Upper lobe of left lung (tissue), 6 donors: ENCODE measurements at regions not wholly inside any gene's neighbourhood (a gene's known extent, or its start where the extent isn't known, plus 50 kb on each side); places are given as distances from the start of the nearest gene placed in this dataset.

Experiments used
- ATAC-seq, 2 donors: fragments of 200-7000 bp; cut with Tn5 transposase; one replicate each; pipeline ENCODE4 v1.9.1; 2022; ENCODE audit warnings: mild to moderate bottlenecking in 2 of 2, moderate library complexity in 2 of 2; ENCODE audit not compliant: low FRiP score in 2 of 2
- DNase-seq, 2 donors: peaks; one replicate each; pipeline ENCODE4 v3.0.0-alpha.2; 2019 to 2020
- H3K27ac ChIP-seq, 4 donors: fragments of 200-600 bp; sonication (generic); one replicate each; pipeline ENCODE4 v1.5.1; 2016 to 2019
- H3K27me3 ChIP-seq, 4 donors: fragments of 200-600 bp; sonication (generic); one replicate each; pipeline ENCODE4 v1.5.1; 2017 to 2019
- H3K36me3 ChIP-seq, 4 donors: fragments of 200-600 bp; sonication (generic); one replicate each; pipeline ENCODE4 v1.5.1; 2016 to 2019
- H3K4me1 ChIP-seq, 4 donors: fragments of 200-600 bp; sonication (generic); one replicate each; pipeline ENCODE4 v1.5.1; 2018 to 2019
- H3K4me3 ChIP-seq, 4 donors: fragments of 200-600 bp; sonication (generic); one replicate each; pipeline ENCODE4 v1.5.1; 2017 to 2019; ENCODE audit warnings: mild to moderate bottlenecking in 2 of 4, moderate library complexity in 1 of 4
- H3K9me3 ChIP-seq, 4 donors: fragments of 200-600 bp; sonication (generic); one replicate each; pipeline ENCODE4 v1.5.1; 2018 to 2019
- CTCF ChIP-seq, 6 experiments: fragments of 450-650 bp in 4 of 6; fragments of 200-600 bp in 2 of 6; sonication (generic) in 2 of 6; IDR thresholded peaks; one replicate each; pipeline ENCODE4 v1.5.1; 2016 to 2019; ENCODE audit warnings: antibody characterized with exemption in 6 of 6
- EP300 ChIP-seq, 4 donors: sonication (generic); formaldehyde crosslinking; IDR thresholded peaks; one replicate each; pipeline ENCODE4 v1.5.1; 2017; ENCODE audit warnings: antibody characterized with exemption in 4 of 4, control low read depth in 2 of 4
- POLR2A ChIP-seq, 4 donors: fragments of 450-650 bp; IDR thresholded peaks; one replicate each; pipeline ENCODE4 v1.5.1; 2016 to 2017; ENCODE audit warnings: antibody characterized with exemption in 4 of 4, mild to moderate bottlenecking in 2 of 4
- POLR2AphosphoS5 ChIP-seq, 2 donors: sonication (generic); formaldehyde crosslinking; IDR thresholded peaks; one replicate each; pipeline ENCODE4 v1.5.1; 2017; ENCODE audit warnings: antibody characterized with exemption in 2 of 2
- WGBS, 2 donors: methylation state at CpG; one replicate each; pipeline ENCODE4 v1.1.5; 2017 to 2018; 5-methylcytosine and 5-hydroxymethylcytosine counted together
- donor health status: DM: no; HTN: no; CAD: no; lungs with moderate emphysema.
- donor health status: DM: no; HTN: yes; CAD: no; lungs with severe emphysema.

- H3K27me3 ChIP-seq: no peaks in the 10 kb centered on the region
- DNase-seq (no peak), ATAC-seq (no peak)
- H3K9me3 ChIP-seq: no peaks in the 10 kb centered on the region
- TF ChIP-seq POLR2A (IDR thresholded peaks at IDR 0.05): no peak
- no peak for TF ChIP-seq EP300 (IDR thresholded peaks at IDR 0.05)
- TF ChIP-seq POLR2AphosphoS5 (IDR thresholded peaks at IDR 0.05): no peak
- TF ChIP-seq CTCF (IDR thresholded peaks at IDR 0.05): no peak
- no peak overlapping the region for H3K4me3 ChIP-seq
- no peaks in the 10 kb centered on the region for H3K36me3 ChIP-seq
- peaks cover 0 to 9% (median 4%) of the 10 kb centered on the region in 4 donors for H3K4me1 ChIP-seq
- no peak overlapping the region for H3K27ac ChIP-seq
- 48 to 68% methylated on average over 2 of the region's 2 CpGs for WGBS, 2 donors
These were observed 205.0 kb upstream of the CDKN3 start for GRCh38 chr14:54191846-54192245.

- H3K4me3 ChIP-seq: no peak overlapping the region
- no peak for TF ChIP-seq POLR2AphosphoS5 (IDR thresholded peaks at IDR 0.05)
- no peak for TF ChIP-seq POLR2A (IDR thresholded peaks at IDR 0.05)
- TF ChIP-seq CTCF (IDR thresholded peaks at IDR 0.05): no peak
- TF ChIP-seq EP300 (IDR thresholded peaks at IDR 0.05): no peak
- H3K36me3 ChIP-seq: no peaks in the 10 kb centered on the region
- H3K27ac ChIP-seq: no peak overlapping the region
- H3K27me3 ChIP-seq: no peaks in the 10 kb centered on the region
- peaks cover 0 to 9% (median 4%) of the 10 kb centered on the region in 4 donors for H3K4me1 ChIP-seq
- H3K9me3 ChIP-seq: no peaks in the 10 kb centered on the region
- DNase-seq (no peak), ATAC-seq (no peak)
- 68 to 76% methylated on average over 2 of the region's 2 CpGs for WGBS, 2 donors
These were observed 204.2 kb upstream of the CDKN3 start for GRCh38 chr14:54192610-54193009.

GRCh38 chr14:54193871-54194270 lies 202.9 kb upstream of the CDKN3 start:
- no peak overlapping the region for H3K27ac ChIP-seq
- no peak for ATAC-seq
- TF ChIP-seq CTCF (IDR thresholded peaks at IDR 0.05): no peak
- TF ChIP-seq POLR2A (IDR thresholded peaks at IDR 0.05): no peak
- TF ChIP-seq EP300 (IDR thresholded peaks at IDR 0.05): no peak
- peaks cover 0 to 2% (median 0%) of the 10 kb centered on the region in 4 donors for H3K9me3 ChIP-seq
- H3K4me1 ChIP-seq: peaks cover 0 to 9% (median 4%) of the 10 kb centered on the region in 4 donors
- H3K36me3 ChIP-seq: no peaks in the 10 kb centered on the region
- 48 to 74% methylated on average over 3 of the region's 3 CpGs for WGBS, 2 donors
- no peak for DNase-seq
- no peak overlapping the region for H3K4me3 ChIP-seq
- no peaks in the 10 kb centered on the region for H3K27me3 ChIP-seq

- TF ChIP-seq POLR2AphosphoS5 (IDR thresholded peaks at IDR 0.05) (no peak), EP300 (IDR thresholded peaks at IDR 0.05) (no peak), POLR2A (IDR thresholded peaks at IDR 0.05) (no peak), CTCF (IDR thresholded peaks at IDR 0.05) (no peak)
- DNase-seq: no peak
- H3K4me3 ChIP-seq: no peak overlapping the region
- peaks cover 0 to 5% (median 3%) of the 10 kb centered on the region in 4 donors for H3K4me1 ChIP-seq
- H3K36me3 ChIP-seq: no peaks in the 10 kb centered on the region
- whole genome bisulfite sequencing, 2 donors: 71 to 77% methylated on average over 2 of the region's 2 CpGs
- ATAC-seq: no peak
- H3K27ac ChIP-seq: no peak overlapping the region
- H3K27me3 ChIP-seq: no peaks in the 10 kb centered on the region
- H3K9me3 ChIP-seq: peaks cover 0 to 2% (median 0%) of the 10 kb centered on the region in 4 donors
These were observed 202.3 kb upstream of the CDKN3 start for GRCh38 chr14:54194501-54194900.

GRCh38 chr14:54197369-54197768 lies 199.4 kb upstream of the CDKN3 start:
- Histone ChIP-seq H3K27ac (no peak overlapping the region), H3K36me3 (no peaks in the 10 kb centered on the region), H3K4me3 (no peak overlapping the region), H3K4me1 (no peaks in the 10 kb centered on the region), H3K27me3 (no peaks in the 10 kb centered on the region), H3K9me3 (peaks cover 0 to 2% (median 0%) of the 10 kb centered on the region in 4 donors)
- no peak for ATAC-seq
- 67 to 71% methylated on average over 1 of the region's 1 CpG for WGBS, 2 donors
- no peak for DNase-seq
- TF ChIP-seq EP300 (IDR thresholded peaks at IDR 0.05): no peak
- no peak for TF ChIP-seq POLR2A (IDR thresholded peaks at IDR 0.05)
- no peak for TF ChIP-seq CTCF (IDR thresholded peaks at IDR 0.05)
- no peak for TF ChIP-seq POLR2AphosphoS5 (IDR thresholded peaks at IDR 0.05)
